ENCODE measurements at regions not wholly inside any gene's neighbourhood (a gene's known extent, or its start where the extent isn't known, plus 50 kb on each side); places are given as distances from the start of the nearest gene placed in this dataset.

GRCh38 chr5:39497322-39497721 is 72.5 kb upstream of the DAB2 start:
- no peak for DNase-seq (ENCODE audit: low read depth in 4 of 4, low spot score in 1 of 4)

- no peak for DNase-seq (ENCODE audit: low read depth in 4 of 4, low spot score in 1 of 4)
These were observed 70.4 kb upstream of the DAB2 start for GRCh38 chr5:39495227-39495626.

GRCh38 chr5:39494534-39494933 is 69.8 kb upstream of the DAB2 start:
- no peak for DNase-seq (ENCODE audit: low read depth in 4 of 4, low spot score in 1 of 4)

- DNase-seq (ENCODE audit: low read depth in 4 of 4, low spot score in 1 of 4), result no peak
These were observed 69.3 kb upstream of the DAB2 start for GRCh38 chr5:39494107-39494510.

GRCh38 chr5:39491210-39491609 is 66.4 kb upstream of the DAB2 start:
- no peak for DNase-seq (ENCODE audit: low read depth in 4 of 4, low spot score in 1 of 4)

GRCh38 chr5:39489263-39489662 is 64.5 kb upstream of the DAB2 start:
- DNase-seq (ENCODE audit: low read depth in 4 of 4, low spot score in 1 of 4), result no peak

GRCh38 chr5:39486790-39487189 is 62.0 kb upstream of the DAB2 start:
- DNase-seq (ENCODE audit: low read depth in 4 of 4, low spot score in 1 of 4), result no peak

- DNase-seq (ENCODE audit: low read depth in 4 of 4, low spot score in 1 of 4), result no peak
These were observed 61.6 kb upstream of the DAB2 start for GRCh38 chr5:39486361-39486760.

GRCh38 chr5:39485079-39485478 is 60.3 kb upstream of the DAB2 start:
- no peak for DNase-seq (ENCODE audit: low read depth in 4 of 4, low spot score in 1 of 4)

- no peak for DNase-seq (ENCODE audit: low read depth in 4 of 4, low spot score in 1 of 4)
These were observed 59.9 kb upstream of the DAB2 start for GRCh38 chr5:39484673-39485072.

- DNase-seq (ENCODE audit: low read depth in 4 of 4, low spot score in 1 of 4), result no peak
These were observed 57.3 kb upstream of the DAB2 start for GRCh38 chr5:39482098-39482497.

GRCh38 chr5:39479537-39479936 is 54.8 kb upstream of the DAB2 start:
- no peak for DNase-seq (ENCODE audit: low read depth in 4 of 4, low spot score in 1 of 4)

- DNase-seq (ENCODE audit: low read depth in 4 of 4, low spot score in 1 of 4), result no peak
These were observed 54.1 kb upstream of the DAB2 start for GRCh38 chr5:39478863-39479262.

GRCh38 chr5:39476843-39477220 is 52.1 kb upstream of the DAB2 start:
- DNase-seq (ENCODE audit: low read depth in 4 of 4, low spot score in 1 of 4), result no peak

GRCh38 chr5:39475881-39476842 is 51.4 kb upstream of the DAB2 start:
- DNase-seq (ENCODE audit: low read depth in 4 of 4, low spot score in 1 of 4), result no peak

GRCh38 chr5:39475159-39475571 is 50.4 kb upstream of the DAB2 start:
- no peak for DNase-seq (ENCODE audit: low read depth in 4 of 4, low spot score in 1 of 4)
